GM13976 (cell line): ENCODE measurements at regions not wholly inside any gene's neighbourhood (a gene's known extent, or its start where the extent isn't known, plus 50 kb on each side); places are given as distances from the start of the nearest gene placed in this dataset.
A peak's percentile ranks its signal among the peaks of the same experiment; 100 is the strongest.

Experiments
- DNase-seq: peaks from one replicate; pipeline ENCODE4 v3.0.0; 2012; ENCODE audit warnings: low spot score
- CTCF ChIP-seq: IDR thresholded peaks from 2 replicates; pipeline ENCODE4 v1.5.1; 2012; ENCODE audit warnings: borderline replicate concordance, mild to moderate bottlenecking; ENCODE audit not compliant: insufficient read depth; ENCODE audit errors: extremely low read depth, missing control alignments, control extremely low read depth
- in situ Hi-C: fragments of 300-500 bp; cut with MboI; formaldehyde crosslinking; loops from one replicate; pipeline ENCODE4 v1.12.0; 2022; ENCODE audit warnings: low sequenced_read_pairs, mixed read lengths, inconsistent platforms; ENCODE audit not compliant: unreplicated experiment

- DNase-seq, result no peak
- TF ChIP-seq CTCF, result no peak
- in situ Hi-C loops, result no loop called here
Measured at GRCh38 chr10:107665459-107665858, 501.0 kb upstream of the SORCS1 start.

GRCh38 chr10:107657851-107658250 is 493.3 kb upstream of the SORCS1 start:
- DNase-seq, result no peak
- in situ Hi-C loops, result no loop called here
- TF ChIP-seq CTCF, result no peak

- no peak for TF ChIP-seq CTCF
- DNase-seq, result no peak
- in situ Hi-C loops, result no loop called here
Measured at GRCh38 chr10:107656932-107657331, 492.4 kb upstream of the SORCS1 start.

- TF ChIP-seq CTCF, result no peak
- in situ Hi-C loops, result no loop called here
- DNase-seq, result peak; percentile 37
Measured at GRCh38 chr10:107653832-107654287, 489.4 kb upstream of the SORCS1 start.

GRCh38 chr10:107650939-107651338 is 486.4 kb upstream of the SORCS1 start:
- in situ Hi-C loops, result no loop called here
- no peak for DNase-seq
- TF ChIP-seq CTCF, result no peak

GRCh38 chr10:107649249-107649648 is 484.7 kb upstream of the SORCS1 start:
- DNase-seq, result no peak
- in situ Hi-C loops, result no loop called here
- no peak for TF ChIP-seq CTCF

- DNase-seq, result no peak
- in situ Hi-C loops, result no loop called here
- TF ChIP-seq CTCF, result no peak
Measured at GRCh38 chr10:107647462-107647861, 483.0 kb upstream of the SORCS1 start.
